ENCODE measurements at regions not wholly inside any gene's neighbourhood (a gene's known extent, or its start where the extent isn't known, plus 50 kb on each side); places are given as distances from the start of the nearest gene placed in this dataset.

DNA sequence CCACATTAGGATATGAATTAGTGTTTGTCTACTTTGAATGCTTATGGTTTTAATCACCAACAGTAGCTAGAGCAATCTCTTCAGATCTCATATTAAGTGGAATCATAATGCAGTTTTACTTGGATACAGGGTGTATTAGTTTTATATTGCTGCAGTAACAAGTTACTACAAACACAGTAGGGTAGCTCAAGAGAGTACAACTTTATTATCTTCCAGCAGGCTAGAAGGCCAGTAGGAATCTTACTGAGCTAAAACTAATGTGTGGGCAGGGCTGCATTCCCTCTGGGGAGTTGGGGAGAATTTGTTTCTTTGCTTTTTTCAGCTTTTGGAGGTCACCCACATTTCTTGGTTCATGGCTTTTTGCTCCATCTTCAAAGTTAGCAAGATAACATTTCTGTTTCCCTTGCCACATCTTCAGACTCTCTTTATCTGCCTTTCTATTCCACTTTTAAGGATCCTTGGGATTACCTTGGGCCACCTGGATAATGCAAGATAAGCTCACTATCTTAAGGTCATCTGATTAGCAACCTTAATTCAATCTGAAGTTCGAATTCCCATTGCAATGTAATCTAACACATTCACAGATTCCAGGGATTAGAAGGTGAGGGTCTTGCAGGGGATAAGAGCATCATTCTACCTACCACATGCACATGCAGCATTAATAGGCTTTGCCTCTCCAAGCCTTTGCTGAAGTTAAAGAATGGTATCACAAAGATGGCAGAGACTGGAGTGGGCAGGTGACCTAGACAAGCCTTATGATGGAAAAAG is 134.1 kb upstream of the SLC10A2 start:
- H3K4me1 Mint-ChIP-seq: no peaks in the 10 kb centered on the region
- ChIA-PET CTCF (no interaction called here), POLR2A (no interaction called here)
- H3K4me3 Mint-ChIP-seq: no peak overlapping the region
- no peak for DNase-seq
- H3K27me3 Mint-ChIP-seq: no peaks in the 10 kb centered on the region
- H3K36me3 Mint-ChIP-seq (ENCODE audit: low read depth): no peaks in the 10 kb centered on the region
- peaks cover 5% of the 10 kb centered on the region for H3K9me3 Mint-ChIP-seq
- no peak overlapping the region for H3K27ac Mint-ChIP-seq

DNA sequence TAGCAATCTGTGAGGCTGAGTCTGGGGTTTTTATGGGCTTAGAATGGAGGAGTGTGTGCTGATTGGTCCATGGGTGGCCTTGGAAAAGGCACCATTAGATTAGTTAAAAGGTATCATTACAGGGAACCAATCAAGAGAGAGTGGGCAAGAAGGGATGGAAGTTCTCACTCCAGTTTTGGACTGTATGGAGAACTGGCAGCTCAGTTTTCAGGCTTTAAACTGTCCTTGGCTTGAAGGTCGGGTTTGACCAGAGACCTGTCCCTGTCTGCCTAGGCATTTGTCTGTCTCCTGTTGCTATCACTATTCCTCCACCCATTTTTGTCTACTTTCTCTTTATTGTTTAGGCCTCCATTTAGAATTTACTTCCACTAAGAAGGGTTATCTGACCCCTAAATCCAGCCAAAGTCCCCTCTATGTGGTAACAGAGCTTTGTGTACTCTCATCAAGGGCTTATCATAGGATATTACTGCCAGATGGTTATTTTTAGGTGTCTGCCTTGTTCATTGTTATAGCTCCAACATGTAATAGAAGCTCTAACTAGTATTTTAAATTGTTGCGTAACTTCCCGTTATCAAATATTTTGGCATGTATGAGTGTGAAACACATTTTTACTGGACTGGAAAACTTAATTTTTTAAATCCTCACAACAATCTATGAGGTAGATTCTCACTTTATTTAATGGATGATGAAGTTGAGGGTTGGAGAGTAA is 133.3 kb upstream of the SLC10A2 start:
- no peak for DNase-seq
- Mint-ChIP-seq H3K36me3 (ENCODE audit: low read depth) (no peaks in the 10 kb centered on the region), H3K27ac (no peak overlapping the region), H3K27me3 (no peaks in the 10 kb centered on the region), H3K4me1 (no peaks in the 10 kb centered on the region), H3K4me3 (no peak overlapping the region), H3K9me3 (peaks cover 5% of the 10 kb centered on the region)
- ChIA-PET CTCF (no interaction called here), POLR2A (no interaction called here)

DNA sequence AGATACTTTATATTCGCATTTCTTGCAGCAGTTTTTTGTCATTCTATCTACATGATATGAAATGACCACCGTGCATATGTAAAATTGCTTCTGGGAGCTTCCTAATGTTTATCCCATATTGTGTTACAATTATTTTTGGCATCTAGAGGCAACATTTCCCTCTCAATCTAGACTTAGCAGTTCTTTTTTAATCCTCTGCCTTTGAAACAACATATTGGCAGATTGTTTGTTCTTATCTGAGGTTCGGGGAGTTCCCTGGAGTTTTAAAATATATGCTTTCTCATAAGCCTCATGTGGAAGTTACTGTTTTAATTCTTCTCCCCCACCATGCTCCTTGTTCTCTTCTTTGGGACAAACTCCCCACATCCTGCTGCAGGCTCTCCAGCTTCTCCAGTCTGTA is 130.1 kb upstream of the SLC10A2 start:
- ChIA-PET POLR2A (no interaction called here), CTCF (no interaction called here)
- Mint-ChIP-seq H3K4me1 (no peaks in the 10 kb centered on the region), H3K27ac (no peak overlapping the region), H3K9me3 (peaks cover 5% of the 10 kb centered on the region), H3K27me3 (no peaks in the 10 kb centered on the region), H3K36me3 (ENCODE audit: low read depth) (no peaks in the 10 kb centered on the region), H3K4me3 (no peak overlapping the region)
- no peak for DNase-seq

DNA sequence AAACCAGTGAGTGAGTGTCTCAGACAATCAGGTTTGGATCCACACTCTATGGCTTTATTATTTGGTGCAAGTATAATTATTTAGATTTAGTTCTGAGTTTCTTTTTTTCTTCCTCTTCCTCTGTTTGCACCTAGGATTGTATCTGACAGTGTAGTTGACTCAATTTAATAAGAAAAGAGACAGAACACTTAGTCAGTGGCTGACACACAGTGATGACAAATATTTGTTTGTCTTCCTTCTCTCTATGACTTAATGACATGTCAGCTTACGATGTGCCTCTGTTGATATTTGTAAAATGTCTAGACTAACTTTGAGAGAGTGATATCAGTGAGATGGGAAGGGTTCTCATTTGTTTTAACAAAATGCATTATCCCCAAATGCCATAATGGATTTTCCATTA is 129.5 kb upstream of the SLC10A2 start:
- POLR2A ChIA-PET: no interaction called here
- H3K4me3 Mint-ChIP-seq: no peak overlapping the region
- CTCF ChIA-PET: no interaction called here
- H3K4me1 Mint-ChIP-seq: no peaks in the 10 kb centered on the region
- H3K27me3 Mint-ChIP-seq: no peaks in the 10 kb centered on the region
- H3K9me3 Mint-ChIP-seq: peaks cover 5% of the 10 kb centered on the region
- H3K27ac Mint-ChIP-seq: no peak overlapping the region
- no peak for DNase-seq
- no peaks in the 10 kb centered on the region for H3K36me3 Mint-ChIP-seq (ENCODE audit: low read depth)

DNA sequence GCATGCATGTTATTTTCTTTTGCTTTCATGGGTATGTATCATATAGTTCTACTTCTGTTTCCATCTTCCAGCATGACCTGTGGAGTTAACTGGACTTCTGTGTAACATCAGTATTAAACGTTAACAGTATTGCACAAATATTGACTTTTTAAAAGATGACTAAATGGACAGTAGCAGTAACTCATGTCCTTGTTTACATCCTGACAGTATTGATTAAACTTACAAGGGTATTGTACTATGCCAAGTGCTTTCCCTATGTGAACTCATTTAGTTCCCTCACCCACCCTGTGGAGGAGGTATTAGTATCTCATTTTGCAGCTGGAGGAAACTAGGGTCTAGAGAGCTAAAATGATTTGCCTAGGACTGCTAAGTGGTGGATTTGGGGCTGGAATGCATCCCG is 128.7 kb upstream of the SLC10A2 start:
- Mint-ChIP-seq H3K4me1 (no peaks in the 10 kb centered on the region), H3K4me3 (no peak overlapping the region), H3K9me3 (peaks cover 5% of the 10 kb centered on the region), H3K36me3 (ENCODE audit: low read depth) (no peaks in the 10 kb centered on the region), H3K27ac (no peak overlapping the region), H3K27me3 (no peaks in the 10 kb centered on the region)
- POLR2A ChIA-PET: no interaction called here
- CTCF ChIA-PET: no interaction called here
- no peak for DNase-seq

DNA sequence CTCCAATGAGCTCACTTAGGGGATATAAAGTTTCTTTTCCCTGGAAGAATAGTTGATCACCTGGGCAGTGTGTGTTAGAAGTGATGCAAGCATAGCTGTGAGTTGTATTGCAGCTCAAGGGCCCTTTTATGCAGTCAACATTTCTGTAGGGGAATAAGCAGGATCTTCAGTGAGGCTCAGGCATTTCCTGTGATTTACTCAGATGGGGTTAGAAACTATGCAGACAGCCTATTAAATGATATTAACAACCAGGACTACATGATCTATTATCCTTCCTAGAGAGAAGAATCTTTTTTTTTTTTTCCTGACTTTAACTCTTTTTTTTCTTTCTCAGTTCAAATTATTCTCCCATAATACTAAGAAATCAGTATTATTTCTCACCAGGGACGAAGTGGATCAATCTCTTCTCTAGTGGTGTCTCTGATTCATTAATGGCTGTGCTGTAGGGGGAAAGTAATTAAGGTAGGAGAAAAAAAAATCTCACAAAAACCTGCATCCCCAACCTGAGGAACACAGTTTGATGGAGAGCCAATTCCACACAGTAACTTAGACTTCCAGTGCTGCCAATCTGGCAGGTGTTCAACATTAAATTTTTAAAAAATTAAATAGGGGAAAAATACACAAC is 126.4 kb upstream of the SLC10A2 start:
- H3K4me3 Mint-ChIP-seq: no peak overlapping the region
- no peaks in the 10 kb centered on the region for H3K36me3 Mint-ChIP-seq (ENCODE audit: low read depth)
- DNase-seq: no peak
- no peaks in the 10 kb centered on the region for H3K27me3 Mint-ChIP-seq
- ChIA-PET CTCF (no interaction called here), POLR2A (no interaction called here)
- H3K9me3 Mint-ChIP-seq: no peaks in the 10 kb centered on the region
- H3K4me1 Mint-ChIP-seq: no peaks in the 10 kb centered on the region
- H3K27ac Mint-ChIP-seq: no peak overlapping the region

DNA sequence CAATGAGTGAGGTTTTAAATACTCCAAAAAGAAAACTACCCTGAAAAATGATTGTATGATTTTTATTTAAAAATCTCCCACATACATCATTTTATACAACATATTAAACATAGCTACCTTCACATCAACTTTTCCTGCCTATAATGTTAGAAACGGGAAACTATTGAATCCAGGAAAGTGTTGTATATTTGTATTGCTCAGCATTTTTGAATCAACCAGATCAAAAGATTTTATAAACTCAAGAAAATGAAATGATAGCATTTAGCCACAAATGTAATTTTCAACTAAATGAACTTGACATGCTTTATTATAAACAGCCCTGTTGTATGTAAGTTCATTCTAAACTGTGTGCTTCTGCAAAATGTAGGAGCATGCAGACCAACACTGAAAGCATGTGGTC is 124.6 kb upstream of the SLC10A2 start:
- ChIA-PET POLR2A (no interaction called here), CTCF (no interaction called here)
- no peak overlapping the region for H3K4me3 Mint-ChIP-seq
- H3K9me3 Mint-ChIP-seq: no peaks in the 10 kb centered on the region
- no peak for DNase-seq
- no peak overlapping the region for H3K27ac Mint-ChIP-seq
- H3K4me1 Mint-ChIP-seq: no peaks in the 10 kb centered on the region
- no peaks in the 10 kb centered on the region for H3K27me3 Mint-ChIP-seq
- no peaks in the 10 kb centered on the region for H3K36me3 Mint-ChIP-seq (ENCODE audit: low read depth)

DNA sequence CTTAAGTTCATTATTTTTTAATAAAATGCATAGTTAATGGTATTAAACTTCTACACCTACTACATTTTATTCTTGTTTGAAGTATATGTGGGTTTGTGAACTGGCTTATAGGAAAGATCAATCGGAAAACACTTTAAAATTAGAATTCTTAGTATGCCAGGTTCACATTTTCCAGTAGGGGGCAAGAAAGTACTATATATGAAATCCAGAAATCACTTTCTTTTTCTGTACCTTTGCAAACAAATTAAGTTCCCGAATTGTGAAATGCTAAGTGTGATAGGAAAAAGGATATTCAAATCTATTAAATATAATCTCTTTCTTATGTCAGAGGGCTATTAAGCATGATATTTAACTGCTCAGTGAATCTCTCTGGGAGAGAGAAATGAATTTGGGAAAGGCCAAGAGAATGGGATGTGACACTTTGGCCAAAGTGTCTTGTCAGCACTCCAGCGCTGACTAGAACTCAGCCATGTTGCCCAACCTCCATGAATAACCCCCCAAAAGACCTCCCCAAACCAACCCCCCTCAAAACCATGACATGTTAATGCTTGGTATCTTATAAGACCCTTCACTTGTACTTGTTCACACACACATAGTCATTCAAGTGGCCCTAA is 122.6 kb upstream of the SLC10A2 start:
- Mint-ChIP-seq H3K36me3 (ENCODE audit: low read depth) (no peaks in the 10 kb centered on the region), H3K9me3 (no peaks in the 10 kb centered on the region), H3K27me3 (no peaks in the 10 kb centered on the region), H3K4me1 (no peaks in the 10 kb centered on the region), H3K27ac (no peak overlapping the region), H3K4me3 (no peak overlapping the region)
- CTCF ChIA-PET: no interaction called here
- no peak for DNase-seq
- POLR2A ChIA-PET: no interaction called here

DNA sequence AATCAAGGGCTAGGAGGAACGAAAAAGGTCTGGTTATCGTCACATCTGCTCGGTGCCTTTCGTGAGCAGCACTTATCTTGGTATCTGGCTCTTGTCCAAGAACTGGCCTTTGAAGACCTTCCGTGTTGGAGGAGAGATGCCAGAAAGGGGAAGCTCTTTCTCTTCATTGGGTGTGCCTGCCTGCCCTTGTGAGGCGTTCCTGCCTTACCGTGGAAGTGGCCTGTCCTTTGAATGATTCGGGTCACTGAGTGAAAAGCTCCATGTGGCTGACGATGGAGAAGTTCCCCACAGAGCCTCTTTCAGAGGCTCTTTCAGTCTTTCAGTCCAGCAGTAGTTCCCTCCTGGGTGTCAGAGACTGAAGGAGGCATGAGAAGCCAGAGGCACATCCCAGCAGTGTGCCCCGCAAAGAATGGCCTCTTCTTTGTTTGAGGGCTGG is 121.5 kb upstream of the SLC10A2 start:
- H3K36me3 Mint-ChIP-seq (ENCODE audit: low read depth): no peaks in the 10 kb centered on the region
- H3K27me3 Mint-ChIP-seq: no peaks in the 10 kb centered on the region
- no peak for DNase-seq
- H3K4me3 Mint-ChIP-seq: no peak overlapping the region
- POLR2A ChIA-PET: no interaction called here
- no peaks in the 10 kb centered on the region for H3K4me1 Mint-ChIP-seq
- CTCF ChIA-PET: no interaction called here
- H3K27ac Mint-ChIP-seq: no peak overlapping the region
- no peaks in the 10 kb centered on the region for H3K9me3 Mint-ChIP-seq

DNA sequence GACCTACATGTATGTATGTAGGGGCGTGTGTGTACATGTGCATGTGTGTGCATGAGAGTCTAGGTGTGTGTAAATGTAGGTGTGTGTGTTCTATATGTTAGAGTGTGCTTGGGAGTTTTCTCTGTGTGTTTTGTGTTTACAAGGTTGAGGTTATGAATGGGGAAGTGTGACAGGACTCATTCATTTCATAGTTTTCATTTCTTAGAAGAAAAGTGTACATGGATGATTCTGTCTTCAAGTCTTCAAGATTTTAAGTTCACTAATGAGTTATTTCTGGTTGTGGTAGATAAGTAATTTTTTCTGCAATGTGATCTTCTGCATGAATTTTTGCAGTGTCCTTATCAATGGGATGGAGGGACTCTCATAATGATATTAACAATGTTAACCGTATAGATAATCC is 118.2 kb upstream of the SLC10A2 start:
- Mint-ChIP-seq H3K27me3 (no peaks in the 10 kb centered on the region), H3K27ac (no peak overlapping the region), H3K36me3 (ENCODE audit: low read depth) (no peaks in the 10 kb centered on the region), H3K4me3 (no peak overlapping the region), H3K9me3 (no peaks in the 10 kb centered on the region), H3K4me1 (no peaks in the 10 kb centered on the region)
- POLR2A ChIA-PET: no interaction called here
- DNase-seq: no peak
- CTCF ChIA-PET: no interaction called here

DNA sequence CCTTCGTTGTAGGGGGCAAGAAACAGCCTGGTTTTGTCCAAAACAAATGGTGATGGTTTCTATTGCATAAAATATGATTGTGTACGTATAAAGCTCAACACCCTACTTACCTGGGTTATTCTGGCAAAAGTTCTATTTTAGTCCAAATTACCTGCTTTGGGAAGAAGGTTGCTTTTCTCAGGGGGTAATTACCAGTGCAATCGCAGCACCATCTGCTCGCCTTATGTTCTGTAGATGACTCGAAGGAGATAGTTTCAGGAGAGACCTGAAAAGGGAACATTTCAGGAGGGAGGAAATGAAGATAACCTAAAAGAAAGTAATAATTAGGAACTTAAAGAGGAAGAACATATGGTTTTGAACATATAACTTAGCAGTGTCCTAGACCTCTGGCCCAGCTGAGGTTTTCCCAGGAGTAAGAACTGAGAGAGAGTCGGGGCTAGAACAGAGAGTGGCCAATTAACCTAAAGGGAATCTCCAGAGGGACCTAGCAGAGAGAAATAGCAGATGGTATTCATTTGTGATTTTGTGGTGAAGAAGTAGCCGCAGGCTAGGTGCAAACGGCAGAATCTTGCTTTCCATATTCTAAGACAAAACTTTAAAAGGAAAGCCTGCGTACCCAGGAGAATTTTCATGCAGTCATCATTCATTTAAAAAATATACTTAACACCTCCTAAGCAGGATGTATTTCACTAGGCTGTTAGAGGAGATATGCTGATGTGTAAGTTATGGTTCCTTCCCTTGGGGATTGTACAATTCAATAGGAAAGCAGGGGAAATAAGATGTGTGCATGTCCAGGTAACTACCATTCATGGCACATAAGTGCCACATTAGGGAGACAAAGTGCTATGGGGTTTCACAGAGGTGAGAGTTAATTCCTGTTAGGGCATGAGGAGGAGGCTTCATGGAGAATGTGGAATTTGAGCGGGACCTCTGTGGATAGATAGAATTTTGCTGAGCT is 113.0 kb upstream of the SLC10A2 start:
- ChIA-PET CTCF (no interaction called here), POLR2A (no interaction called here)
- H3K4me3 Mint-ChIP-seq: no peak overlapping the region
- no peak for DNase-seq
- H3K9me3 Mint-ChIP-seq: no peaks in the 10 kb centered on the region
- no peaks in the 10 kb centered on the region for H3K27me3 Mint-ChIP-seq
- H3K4me1 Mint-ChIP-seq: no peaks in the 10 kb centered on the region
- no peaks in the 10 kb centered on the region for H3K36me3 Mint-ChIP-seq (ENCODE audit: low read depth)
- no peak overlapping the region for H3K27ac Mint-ChIP-seq

DNA sequence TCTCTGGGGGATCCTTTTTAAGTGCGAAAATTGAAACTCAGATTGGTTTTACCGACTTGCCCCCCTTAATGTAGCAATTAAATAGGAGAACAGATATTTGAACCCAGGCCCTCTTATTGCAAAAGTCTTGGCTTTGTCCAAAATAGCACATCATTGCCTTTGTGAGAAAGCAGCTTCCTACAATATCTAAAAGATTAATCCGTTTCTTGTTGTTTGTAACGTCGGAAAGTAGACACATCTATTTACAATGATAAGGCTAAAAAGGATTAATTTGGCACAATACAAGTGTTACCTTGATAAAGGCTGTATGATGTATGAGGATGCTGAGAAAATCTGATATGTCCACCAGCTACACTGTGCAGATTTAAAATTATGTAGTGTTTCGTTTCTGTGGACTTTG is 108.7 kb upstream of the SLC10A2 start:
- H3K27me3 Mint-ChIP-seq: no peaks in the 10 kb centered on the region
- CTCF ChIA-PET: no interaction called here
- H3K9me3 Mint-ChIP-seq: no peaks in the 10 kb centered on the region
- POLR2A ChIA-PET: no interaction called here
- no peaks in the 10 kb centered on the region for H3K36me3 Mint-ChIP-seq (ENCODE audit: low read depth)
- H3K4me3 Mint-ChIP-seq: no peak overlapping the region
- DNase-seq: no peak
- H3K27ac Mint-ChIP-seq: no peak overlapping the region
- no peaks in the 10 kb centered on the region for H3K4me1 Mint-ChIP-seq

DNA sequence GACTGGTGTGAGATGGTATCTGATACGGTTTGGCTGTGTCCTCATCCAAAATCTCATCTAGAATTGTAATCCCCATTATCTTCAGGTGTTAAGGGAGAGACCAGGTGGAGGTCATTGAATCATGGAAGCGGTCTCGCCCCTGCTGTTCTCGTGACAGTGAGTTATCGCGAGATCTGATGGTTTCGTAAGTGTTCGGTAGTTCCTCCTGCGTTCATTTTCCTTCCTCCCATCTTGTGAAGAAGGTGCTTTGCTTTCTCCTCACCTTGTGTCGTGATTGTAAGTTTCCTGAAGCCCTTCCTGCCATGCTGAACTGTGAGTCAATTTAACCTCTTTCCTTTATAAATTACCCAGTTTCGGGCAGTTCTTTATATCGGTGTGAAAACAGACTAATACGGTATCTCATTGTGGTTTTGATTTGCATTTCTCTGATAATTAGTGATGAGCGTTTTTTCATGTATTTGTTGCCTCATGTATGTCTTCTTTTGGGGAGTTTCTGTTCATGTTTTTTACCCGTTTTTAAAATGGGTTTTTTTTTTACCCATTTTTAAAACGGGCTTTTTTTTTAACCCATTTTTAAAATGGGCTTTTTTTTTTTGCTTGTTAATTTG is 102.8 kb upstream of the SLC10A2 start:
- ChIA-PET CTCF (no interaction called here), POLR2A (no interaction called here)
- Mint-ChIP-seq H3K27ac (no peak overlapping the region), H3K4me3 (no peak overlapping the region), H3K4me1 (no peaks in the 10 kb centered on the region), H3K27me3 (no peaks in the 10 kb centered on the region), H3K9me3 (peaks cover 3% of the 10 kb centered on the region), H3K36me3 (ENCODE audit: low read depth) (no peaks in the 10 kb centered on the region)
- DNase-seq: no peak
